GM10266 (cell line): ENCODE measurements at regions not wholly inside any gene's neighbourhood (a gene's known extent, or its start where the extent isn't known, plus 50 kb on each side); places are given as distances from the start of the nearest gene placed in this dataset.

ENCODE experiments used
- DNase-seq: peaks from one replicate; pipeline ENCODE4 v3.0.0; 2012; ENCODE audit errors: extremely low spot score
- TF ChIP-seq, protein P1 (sequence below): IDR thresholded peaks from 2 replicates; pipeline ENCODE4 v1.5.1; 2012; ENCODE audit warnings: mild to moderate bottlenecking, low read depth; ENCODE audit not compliant: control insufficient read depth, insufficient read depth; ENCODE audit errors: missing control alignments

DNA sequence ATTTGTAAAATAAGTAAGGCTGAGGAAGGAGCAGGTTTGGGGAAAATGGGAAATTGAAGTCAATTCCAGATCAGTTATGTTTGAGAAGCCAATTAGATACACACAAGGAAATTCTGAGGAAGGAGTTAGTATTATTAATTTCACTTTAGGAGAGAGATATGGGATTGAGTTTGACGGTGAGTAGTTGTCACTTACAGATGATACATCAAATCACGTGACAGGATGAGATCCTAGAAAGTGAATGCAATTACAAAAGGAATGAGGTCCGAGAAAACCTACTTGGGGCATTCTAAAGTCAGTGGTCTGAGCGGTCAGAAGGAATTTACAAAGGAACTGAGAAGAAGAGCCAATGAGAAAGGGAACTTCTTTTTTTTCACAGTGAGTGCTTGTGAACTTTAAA is 364.3 kb upstream of the TMEM229A start:
- DNase-seq = no peak
- TF ChIP-seq, protein P1, sequence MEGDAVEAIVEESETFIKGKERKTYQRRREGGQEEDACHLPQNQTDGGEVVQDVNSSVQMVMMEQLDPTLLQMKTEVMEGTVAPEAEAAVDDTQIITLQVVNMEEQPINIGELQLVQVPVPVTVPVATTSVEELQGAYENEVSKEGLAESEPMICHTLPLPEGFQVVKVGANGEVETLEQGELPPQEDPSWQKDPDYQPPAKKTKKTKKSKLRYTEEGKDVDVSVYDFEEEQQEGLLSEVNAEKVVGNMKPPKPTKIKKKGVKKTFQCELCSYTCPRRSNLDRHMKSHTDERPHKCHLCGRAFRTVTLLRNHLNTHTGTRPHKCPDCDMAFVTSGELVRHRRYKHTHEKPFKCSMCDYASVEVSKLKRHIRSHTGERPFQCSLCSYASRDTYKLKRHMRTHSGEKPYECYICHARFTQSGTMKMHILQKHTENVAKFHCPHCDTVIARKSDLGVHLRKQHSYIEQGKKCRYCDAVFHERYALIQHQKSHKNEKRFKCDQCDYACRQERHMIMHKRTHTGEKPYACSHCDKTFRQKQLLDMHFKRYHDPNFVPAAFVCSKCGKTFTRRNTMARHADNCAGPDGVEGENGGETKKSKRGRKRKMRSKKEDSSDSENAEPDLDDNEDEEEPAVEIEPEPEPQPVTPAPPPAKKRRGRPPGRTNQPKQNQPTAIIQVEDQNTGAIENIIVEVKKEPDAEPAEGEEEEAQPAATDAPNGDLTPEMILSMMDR = no peak

- no peak for DNase-seq
- TF ChIP-seq, protein P1 = no peak
These were observed 357.4 kb upstream of the TMEM229A start for GRCh38 chr7:124390301-124390700.

- DNase-seq = no peak
- TF ChIP-seq, protein P1 = no peak
These were observed 355.9 kb upstream of the TMEM229A start for GRCh38 chr7:124388751-124389150.

DNA sequence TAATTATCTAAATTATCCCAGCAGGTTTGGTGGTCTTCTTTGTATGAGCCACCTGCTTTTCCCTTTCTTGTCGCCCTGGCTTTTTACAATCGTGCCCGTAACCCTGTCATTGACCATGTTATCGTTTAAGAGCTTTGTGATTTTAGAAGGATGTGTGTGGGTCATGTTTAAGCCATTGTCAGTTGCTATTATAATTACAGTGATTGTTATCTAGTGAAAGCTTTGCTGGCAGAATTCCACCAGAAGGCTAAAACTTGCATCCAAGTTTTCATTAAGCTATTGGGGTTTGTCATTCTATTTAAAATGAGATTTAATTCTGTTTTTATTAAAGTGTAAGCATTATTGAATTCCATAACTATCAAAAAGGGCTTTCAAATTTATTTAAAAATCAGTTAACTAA is 354.2 kb upstream of the TMEM229A start:
- TF ChIP-seq, protein P1 = no peak
- no peak for DNase-seq

- DNase-seq = no peak
- TF ChIP-seq, protein P1 = no peak
These were observed 346.4 kb upstream of the TMEM229A start for GRCh38 chr7:124379296-124379695.

DNA sequence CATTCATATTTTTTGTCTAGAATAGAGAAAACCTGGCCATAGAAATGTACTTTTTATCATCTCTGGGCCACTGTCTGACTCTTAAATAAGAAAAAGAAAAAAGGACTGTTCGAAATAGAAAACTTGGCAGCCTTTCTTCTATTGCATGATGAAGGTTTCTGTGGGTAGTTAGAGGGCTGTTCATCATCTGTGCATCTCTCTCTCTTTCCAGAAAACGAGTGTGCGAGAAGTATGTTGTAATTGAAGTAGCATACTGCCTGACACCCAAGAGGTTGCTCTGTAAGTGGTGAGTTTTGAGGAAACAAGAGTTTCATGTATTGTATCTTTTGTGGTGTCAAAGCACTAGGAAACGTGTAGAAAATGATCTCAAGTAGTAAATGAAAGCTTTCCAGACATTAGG is 343.2 kb upstream of the TMEM229A start:
- TF ChIP-seq, protein P1 = no peak

DNA sequence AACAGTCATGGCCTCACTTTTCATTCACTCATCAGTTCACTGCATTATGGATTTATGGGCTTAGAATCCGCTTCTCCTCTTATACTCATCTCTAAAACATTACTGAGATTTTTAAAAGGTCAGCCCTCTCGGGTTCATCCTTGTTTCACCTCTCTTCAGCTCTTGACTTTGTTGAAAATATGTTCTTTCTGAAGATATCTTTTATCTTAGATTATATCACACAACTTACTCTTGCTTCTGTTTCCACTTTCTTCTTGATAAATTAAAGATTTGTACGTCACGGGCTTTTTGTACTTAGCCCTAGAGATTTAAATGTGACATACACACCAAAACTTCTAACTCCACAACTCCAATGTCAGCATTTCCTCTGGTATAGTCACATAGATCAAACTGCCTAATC is 342.5 kb upstream of the TMEM229A start:
- TF ChIP-seq, protein P1 = no peak
- no peak for DNase-seq

More for the DNA sequence above, 343.2 kb upstream of the TMEM229A start:
- DNase-seq = no peak
